H9 (cell line): ENCODE measurements at regions not wholly inside any gene's neighbourhood (a gene's known extent, or its start where the extent isn't known, plus 50 kb on each side); places are given as distances from the start of the nearest gene placed in this dataset.

ENCODE experiments used
- DNase-seq: peaks from one replicate; pipeline ENCODE4 v3.0.0-alpha.2; 2017
- H2AFZ ChIP-seq: one replicate; pipeline ENCODE4 v1.6.1; 2013; ENCODE audit warnings: mild to moderate bottlenecking, low read length, control low read depth, moderate library complexity
- H2AK5ac ChIP-seq: 2 replicates; pipeline ENCODE4 v1.6.1; 2013; ENCODE audit warnings: low read length, control low read depth, mixed read lengths; ENCODE audit not compliant: insufficient read length
- H2BK120ac ChIP-seq: one replicate; pipeline ENCODE4 v1.6.1; 2013; ENCODE audit warnings: low read depth, mild to moderate bottlenecking, low read length, control low read depth, inconsistent platforms; ENCODE audit not compliant: poor library complexity, severe bottlenecking
- H2BK12ac ChIP-seq: 2 replicates; pipeline ENCODE4 v1.6.1; 2013; ENCODE audit warnings: low read length, control low read depth, mixed read lengths, low read depth; ENCODE audit not compliant: insufficient read length
- H2BK15ac ChIP-seq: 2 replicates; pipeline ENCODE4 v1.6.1; 2013; ENCODE audit warnings: low read depth, low read length, control low read depth
- H2BK20ac ChIP-seq: one replicate; pipeline ENCODE4 v1.6.1; 2013; ENCODE audit warnings: low read depth, mild to moderate bottlenecking, low read length, control low read depth, inconsistent platforms; ENCODE audit not compliant: poor library complexity, severe bottlenecking
- H2BK5ac ChIP-seq: 2 replicates; pipeline ENCODE4 v1.6.1; 2013; ENCODE audit warnings: low read length, control low read depth, mixed read lengths; ENCODE audit not compliant: insufficient read length
- H3K14ac ChIP-seq: 2 replicates; pipeline ENCODE4 v1.6.1; 2013; ENCODE audit warnings: low read length, control low read depth; ENCODE audit not compliant: insufficient read depth
- H3K18ac ChIP-seq: 2 replicates; pipeline ENCODE4 v1.6.1; 2013; ENCODE audit warnings: low read depth, mild to moderate bottlenecking, mixed read lengths, low read length, control low read depth; ENCODE audit not compliant: insufficient read length
- H3K23ac ChIP-seq: 2 replicates; pipeline ENCODE4 v1.6.1; 2013; ENCODE audit warnings: low read length, control low read depth, mixed read lengths, low read depth; ENCODE audit not compliant: insufficient read length
- H3K23me2 ChIP-seq: 2 replicates; pipeline ENCODE4 v1.6.1; 2013; ENCODE audit warnings: low read depth, mild to moderate bottlenecking, mixed read lengths, low read length, control low read depth; ENCODE audit not compliant: insufficient read length, poor library complexity, severe bottlenecking
- H3K27ac ChIP-seq: 2 replicates; pipeline ENCODE4 v1.5.1; 2013; ENCODE audit warnings: low read length, control low read depth, mixed read lengths, low read depth; ENCODE audit not compliant: insufficient read length
- H3K27me3 ChIP-seq: 2 replicates; pipeline ENCODE4 v1.6.1; 2013; ENCODE audit warnings: low read length, control low read depth, inconsistent platforms; ENCODE audit not compliant: insufficient read depth
- H3K4ac ChIP-seq: 2 replicates; pipeline ENCODE4 v1.6.1; 2013; ENCODE audit warnings: low read depth, mild to moderate bottlenecking, control low read depth, inconsistent platforms, low read length, moderate library complexity
- H3K4me1 ChIP-seq: 2 replicates; pipeline ENCODE4 v1.6.1; 2013; ENCODE audit warnings: low read length, control low read depth, inconsistent platforms; ENCODE audit not compliant: insufficient read depth
- H3K4me2 ChIP-seq: 2 replicates; pipeline ENCODE4 v1.6.1; 2013; ENCODE audit warnings: low read length, control low read depth, mixed read lengths; ENCODE audit not compliant: insufficient read length, insufficient read depth
- H3K56ac ChIP-seq: 2 replicates; pipeline ENCODE4 v1.6.1; 2013; ENCODE audit warnings: low read depth, mild to moderate bottlenecking, mixed read lengths, low read length, control low read depth; ENCODE audit not compliant: insufficient read length
- H3K79me1 ChIP-seq: 2 replicates; pipeline ENCODE4 v1.6.1; 2013; ENCODE audit warnings: low read depth, mild to moderate bottlenecking, moderate library complexity, low read length, control low read depth, inconsistent platforms; ENCODE audit not compliant: insufficient read depth, poor library complexity, severe bottlenecking
- H3K79me2 ChIP-seq: 2 replicates; pipeline ENCODE4 v1.6.1; 2013; ENCODE audit warnings: low read length, control low read depth, inconsistent platforms; ENCODE audit not compliant: insufficient read depth
- H3K9ac ChIP-seq: 2 replicates; pipeline ENCODE4 v1.6.1; 2013; ENCODE audit warnings: low read length, control low read depth, mixed read lengths; ENCODE audit not compliant: insufficient read length; ENCODE audit errors: extremely low read depth
- H3K9me3 ChIP-seq: one replicate; pipeline ENCODE4 v1.6.1; 2013; ENCODE audit warnings: low read depth, low read length, inconsistent platforms; ENCODE audit not compliant: control insufficient read depth
- H3T11ph ChIP-seq: one replicate; pipeline ENCODE4 v1.6.1; 2013; ENCODE audit warnings: mild to moderate bottlenecking, low read length, control low read depth, inconsistent platforms
- H4K20me1 ChIP-seq: one replicate; pipeline ENCODE4 v1.6.1; 2013; ENCODE audit not compliant: control insufficient read depth, insufficient read length, insufficient read depth
- H4K5ac ChIP-seq: 2 replicates; pipeline ENCODE4 v1.6.1; 2013; ENCODE audit warnings: low read depth, mild to moderate bottlenecking, mixed read lengths, low read length, control low read depth; ENCODE audit not compliant: insufficient read length
- H4K8ac ChIP-seq: replicated peaks from 2 replicates; pipeline ENCODE4 v1.6.1; 2013; ENCODE audit warnings: low read length, control low read depth, mixed read lengths, low read depth; ENCODE audit not compliant: insufficient read length
- H4K91ac ChIP-seq: 2 replicates; pipeline ENCODE4 v1.6.1; 2013; ENCODE audit warnings: low read depth, mild to moderate bottlenecking, moderate library complexity, mixed read lengths, low read length, control low read depth; ENCODE audit not compliant: insufficient read length
- H3K27ac Mint-ChIP-seq, 3 experiments: 2 replicates in 2 of 3; 3 replicates in 1 of 3; pipeline ENCODE4 v1.8.0; 2020 to 2021; ENCODE audit warnings: mixed read lengths in 3 of 3, mild to moderate bottlenecking in 1 of 3, moderate library complexity in 1 of 3
- H3K27me3 Mint-ChIP-seq: 2 replicates; pipeline ENCODE4 v1.8.0; 2021; ENCODE audit warnings: low read depth, mild to moderate bottlenecking, moderate library complexity, mixed read lengths
- H3K36me3 Mint-ChIP-seq, 3 experiments: 2 replicates in 2 of 3; 3 replicates in 1 of 3; pipeline ENCODE4 v1.8.0; 2020 to 2021; ENCODE audit warnings: low read depth in 3 of 3, mixed read lengths in 3 of 3; ENCODE audit not compliant: insufficient read depth in 1 of 3
- H3K4me1 Mint-ChIP-seq, 2 experiments: 2 replicates each; pipeline ENCODE4 v1.8.0; 2020; ENCODE audit warnings: mixed read lengths in 2 of 2
- H3K4me3 Mint-ChIP-seq, 2 experiments: 2 replicates in 1 of 2; 3 replicates in 1 of 2; pipeline ENCODE4 v1.8.0; 2020 to 2021; ENCODE audit warnings: mild to moderate bottlenecking in 2 of 2, mixed read lengths in 2 of 2, moderate library complexity in 1 of 2
- H3K9me3 Mint-ChIP-seq, 2 experiments: 2 replicates in 1 of 2; 3 replicates in 1 of 2; pipeline ENCODE4 v1.8.0; 2020; ENCODE audit warnings: mild to moderate bottlenecking in 2 of 2, mixed read lengths in 2 of 2, moderate library complexity in 1 of 2
- CTCF ChIP-seq: fragments of 200-600 bp; sonication (generic); conservative IDR thresholded peaks from 3 replicates; pipeline ENCODE4 v1.8.0; 2021; ENCODE audit warnings: antibody characterized with exemption, mild to moderate bottlenecking
- WGBS: extraction: QIAGEN DNeasy Blood & Tissue Kit; methylation state at CpG from one replicate; pipeline ENCODE4 v1.1.7; 2013; ENCODE audit warnings: missing lambda C conversion rate, low lambda C conversion rate, mixed read lengths; ENCODE audit not compliant: insufficient read length; ENCODE audit errors: extremely low coverage; 5-methylcytosine and 5-hydroxymethylcytosine counted together

DNA sequence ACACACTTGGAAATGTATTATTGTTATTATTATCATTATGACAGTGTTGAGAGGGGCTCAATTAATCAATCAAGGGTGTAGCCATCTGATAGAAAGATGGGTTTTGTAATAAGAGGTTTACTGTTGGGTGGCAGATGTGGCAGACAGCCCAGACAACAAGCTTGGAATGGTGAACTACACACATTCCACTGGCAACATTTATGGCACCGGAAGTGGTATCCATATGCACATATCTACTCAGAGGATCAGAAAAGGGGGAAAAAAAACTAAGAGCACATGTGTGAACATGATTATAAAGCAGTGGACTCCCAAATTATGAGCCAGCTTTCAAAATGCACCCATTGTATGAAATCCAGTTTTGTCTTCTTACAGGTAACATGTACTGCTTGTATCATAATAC is 125.9 kb upstream of the ARX start:
- Histone ChIP-seq H2BK5ac (no peak overlapping the region), H3K56ac (no peak overlapping the region), H2BK120ac (no peak overlapping the region), H3K23me2 (no peaks in the 10 kb centered on the region), H4K5ac (no peak overlapping the region), H3K27me3 (no peaks in the 10 kb centered on the region), H3K9ac (no peak overlapping the region), H3K4ac (no peak overlapping the region), H3K79me1 (no peaks in the 10 kb centered on the region), H3K9me3 (no peaks in the 10 kb centered on the region), H3T11ph (no peak overlapping the region), H3K4me2 (no peak overlapping the region), H3K27ac (no peak overlapping the region), H2BK20ac (no peak overlapping the region), H2BK12ac (no peak overlapping the region), H3K4me1 (peaks cover 5% of the 10 kb centered on the region; the same call in 1 of the 2 replicates), H2AFZ (no peak overlapping the region), H3K23ac (no peak overlapping the region), H2AK5ac (no peak overlapping the region), H4K20me1 (no peaks in the 10 kb centered on the region), H4K8ac (no peak overlapping the region), H3K18ac (no peak overlapping the region), H3K14ac (no peak overlapping the region), H2BK15ac (no peak overlapping the region), H3K79me2 (no peaks in the 10 kb centered on the region), H4K91ac (no peak overlapping the region)
- Mint-ChIP-seq H3K27ac (no peak overlapping the region; a peak in 1 of 7 replicates), H3K36me3 (no peaks in the 10 kb centered on the region), H3K9me3 (no peaks in the 10 kb centered on the region), H3K27me3 (no peaks in the 10 kb centered on the region; the same call in 1 of the 2 replicates), H3K4me1 (peaks cover 33 to 39% of the 10 kb centered on the region in 2 experiments), H3K4me3 (no peak overlapping the region)
- DNase-seq, result no peak
- TF ChIP-seq CTCF, result no peak
- no CpG with 5 or more reads among the region's 1 CpG for WGBS
